OCI-LY3 (cell line): ENCODE measurements at regions not wholly inside any gene's neighbourhood (a gene's known extent, or its start where the extent isn't known, plus 50 kb on each side); places are given as distances from the start of the nearest gene placed in this dataset.

Experiments used
- CTCF ChIP-seq: fragments of 200-600, 300-600 bp; sonication (generic); IDR thresholded peaks from 2 replicates; pipeline ENCODE4 v1.5.1; 2014; ENCODE audit warnings: antibody characterized with exemption, low read length, low read depth
- EZH2phosphoT487 ChIP-seq: fragments of 200-600 bp; shearing (Covaris generic); IDR thresholded peaks from 2 replicates; pipeline ENCODE4 v1.6.1; 2018; ENCODE audit warnings: antibody characterized with exemption, mixed run types, low read depth

GRCh38 chr2:76159042-76159648 lies 448.4 kb upstream of the GCFC2 start:
- TF ChIP-seq CTCF: no peak
- no peak for TF ChIP-seq EZH2phosphoT487
